K562 (cell line): ENCODE measurements at regions not wholly inside any gene's neighbourhood (a gene's known extent, or its start where the extent isn't known, plus 50 kb on each side); places are given as distances from the start of the nearest gene placed in this dataset.

Source experiments
- ATAC-seq: fragments of 200-7000 bp; cut with Tn5 transposase; 3 replicates; pipeline ENCODE4 v1.9.1; 2020; ENCODE audit warnings: moderate library complexity
- BruUV-seq: library from RNA; stranded (reverse); fragments of 400-500 nt; replicated peaks from 2 replicates; lab custom pipeline; 2021; lab: Mats Ljungman, UMichigan
- CTCF ChIA-PET: fragments of 300-600 bp; formaldehyde crosslinking; extraction: SDS; loops from one replicate; lab custom pipeline; 2021; ENCODE audit warnings: low intra/inter-chr PET ratio; lab: Yijun Ruan, JAX
- POLR2A ChIA-PET: fragments of 300-600, 350-650 bp; sonication (Branson Sonifier 250); formaldehyde crosslinking; extraction: SDS; loops from one replicate; lab custom pipeline; 2021; ENCODE audit warnings: antibody characterized with exemption, inconsistent platforms; lab: Yijun Ruan, JAX
- DNase-seq, 4 experiments: peaks; one replicate each; pipeline versions ENCODE4 v3.0.0 to v3.0.0-alpha.2; 2011 to 2018; ENCODE audit warnings: low spot score in 3 of 4, mixed read lengths in 3 of 4; ENCODE audit errors: extremely low read depth in 1 of 4
- FAIRE-seq: peaks from 2 replicates; lab custom pipeline; 2011; peaks lifted over from hg19 to GRCh38; lab: Jason Lieb, UNC
- H2AFZ ChIP-seq: 2 replicates; pipeline ENCODE4 v1.6.0; 2011; ENCODE audit warnings: low read depth, low read length, control low read depth, inconsistent platforms
- H3K27ac ChIP-seq: fragments of 200-600 bp; 3 replicates; pipeline ENCODE4 v1.8.0; 2011; ENCODE audit warnings: low read depth, mild to moderate bottlenecking, control low read depth, inconsistent platforms, low read length, moderate library complexity, mixed read lengths; ENCODE audit errors: extremely low read depth
- H3K27me3 ChIP-seq, 2 experiments: fragments of 300-600 bp in 1 of 2; 2 replicates in 1 of 2; 3 replicates in 1 of 2; pipeline versions ENCODE4 v1.6.0 to v1.8.0; 2011; ENCODE audit warnings: inconsistent platforms in 2 of 2, low read length in 2 of 2, mild to moderate bottlenecking in 1 of 2, mixed read lengths in 1 of 2, moderate library complexity in 1 of 2; ENCODE audit not compliant: control insufficient read depth in 2 of 2, insufficient read depth in 2 of 2
- H3K36me3 ChIP-seq: fragments of 300-600 bp; 3 replicates; pipeline ENCODE4 v1.8.0; 2011; ENCODE audit warnings: mild to moderate bottlenecking, low read length, inconsistent platforms; ENCODE audit not compliant: control insufficient read depth, insufficient read depth
- H3K4me1 ChIP-seq, 2 experiments: fragments of 200-600 bp in 1 of 2; replicated peaks in 1 of 2; 2 replicates in 1 of 2; 3 replicates in 1 of 2; pipeline versions ENCODE4 v1.5.1 to v1.8.0; 2011; ENCODE audit warnings: inconsistent platforms in 2 of 2, low read length in 2 of 2, mild to moderate bottlenecking in 1 of 2, mixed read lengths in 1 of 2, moderate library complexity in 1 of 2; ENCODE audit not compliant: control insufficient read depth in 2 of 2, insufficient read depth in 2 of 2
- H3K4me2 ChIP-seq: 2 replicates; pipeline ENCODE4 v1.6.1; 2011; ENCODE audit warnings: low read length, control low read depth, inconsistent platforms, mixed read lengths; ENCODE audit not compliant: insufficient read depth
- H3K4me3 ChIP-seq: fragments of 200-600 bp; sonication (generic), shearing (Covaris generic); 2 replicates; pipeline ENCODE4 v1.5.1; 2016; ENCODE audit warnings: control low read depth, inconsistent platforms
- H3K79me2 ChIP-seq: fragments of 200-600 bp; 3 replicates; pipeline ENCODE4 v1.8.0; 2011; ENCODE audit warnings: low read length, inconsistent platforms; ENCODE audit not compliant: control insufficient read depth, insufficient read depth
- H3K9ac ChIP-seq, 2 experiments: 2 replicates each; pipeline versions ENCODE4 v1.6.0 to v1.6.1; 2011; ENCODE audit warnings: low read depth in 2 of 2, low read length in 2 of 2, control low read depth in 1 of 2, inconsistent platforms in 1 of 2, mild to moderate bottlenecking in 1 of 2, mixed read lengths in 1 of 2; ENCODE audit not compliant: insufficient read depth in 1 of 2
- H3K9me1 ChIP-seq: one replicate; pipeline ENCODE4 v1.6.0; 2011; ENCODE audit warnings: inconsistent platforms, mild to moderate bottlenecking, low read length, moderate library complexity; ENCODE audit not compliant: control insufficient read depth, insufficient read depth
- H3K9me3 ChIP-seq: replicated peaks from 2 replicates; pipeline ENCODE4 v1.5.1; 2011; ENCODE audit warnings: low read depth, low read length, inconsistent platforms; ENCODE audit not compliant: control insufficient read depth, insufficient read depth
- H4K20me1 ChIP-seq: replicated peaks from 2 replicates; pipeline ENCODE4 v1.6.1; 2011; ENCODE audit warnings: low read length, inconsistent platforms, mixed read lengths; ENCODE audit not compliant: control insufficient read depth, insufficient read depth
- CUX1 ChIP-seq: fragments of 200-800 bp; sonication (Bioruptor generic); IDR thresholded peaks from 2 replicates; pipeline ENCODE4 v1.6.1; 2016; ENCODE audit warnings: missing genetic modification characterization, missing compliant biosample characterization
- E2F4 ChIP-seq: sonication (generic); formaldehyde crosslinking; IDR thresholded peaks from 2 replicates; pipeline ENCODE4 v1.8.0; 2022; ENCODE audit warnings: mild to moderate bottlenecking, low read depth, missing genetic modification reagents
- FOXJ3 ChIP-seq: sonication (generic); formaldehyde crosslinking; IDR thresholded peaks from 2 replicates; pipeline ENCODE4 v1.4.0; 2020; ENCODE audit warnings: mild to moderate bottlenecking, missing genetic modification reagents
- L3MBTL2 ChIP-seq: fragments of 450-650 bp; IDR thresholded peaks from 2 replicates; pipeline ENCODE4 v1.6.1; 2016; ENCODE audit warnings: mild to moderate bottlenecking, moderate library complexity
- NFIX ChIP-seq: fragments of 250-450 bp; sonication (Bioruptor Pico); IDR thresholded peaks from 2 replicates; pipeline ENCODE4 v1.4.0; 2020; ENCODE audit warnings: low read depth, mild to moderate bottlenecking, moderate library complexity
- PURB ChIP-seq: sonication (generic); formaldehyde crosslinking; IDR thresholded peaks from 2 replicates; pipeline ENCODE4 v1.9.0; 2021; ENCODE audit warnings: low read depth, mild to moderate bottlenecking, missing genetic modification reagents
- RNF219 ChIP-seq: fragments of 250-450 bp; sonication (Bioruptor Pico); IDR thresholded peaks from 2 replicates; pipeline ENCODE4 v1.5.0; 2022; ENCODE audit warnings: mild to moderate bottlenecking
- TSC22D4 ChIP-seq: fragments of 450-650 bp; IDR thresholded peaks from 2 replicates; pipeline ENCODE4 v1.6.1; 2016; ENCODE audit warnings: missing genetic modification characterization, missing biosample characterization, control low read depth
- ZNF197 ChIP-seq: fragments of 200-800 bp; sonication (Bioruptor generic); IDR thresholded peaks from 2 replicates; pipeline ENCODE4 v1.6.1; 2016; ENCODE audit warnings: low read depth, missing genetic modification characterization, missing compliant biosample characterization
- ZNF253 ChIP-seq: fragments of 250-450 bp; sonication (Bioruptor Pico); conservative IDR thresholded peaks from 2 replicates; pipeline ENCODE4 v1.6.1; 2021; ENCODE audit warnings: mild to moderate bottlenecking
- ZNF311 ChIP-seq: fragments of 250-450 bp; sonication (Bioruptor Pico); IDR thresholded peaks from 2 replicates; pipeline ENCODE4 v1.4.0; 2020; ENCODE audit warnings: mild to moderate bottlenecking, moderate library complexity
- WGBS: fragments of 100-300 bp; shearing (Covaris generic); methylation state at CpG from one replicate; pipeline ENCODE4 v1.1.6; 2016; ENCODE audit warnings: low coverage, mixed read lengths; ENCODE audit not compliant: insufficient coverage; ENCODE audit errors: missing lambda C conversion rate; 5-methylcytosine and 5-hydroxymethylcytosine counted together
- in situ Hi-C: fragments of 300-500 bp; cut with MboI; formaldehyde crosslinking; loops from 4 replicates; pipeline ENCODE4 v1.15.0; 2018; ENCODE audit warnings: inconsistent platforms, mixed read lengths
- intact Hi-C: fragments of 100-400 bp; cut with micrococcal nuclease; formaldehyde crosslinking; loops from 2 replicates; pipeline ENCODE4 v1.14.2; 2022

GRCh38 chr4:188466001-188466400, 326.8 kb downstream of the TRIML1 start:
- Histone ChIP-seq H3K27me3 (no peaks in the 10 kb centered on the region), H3K9me3 (0 out of 2 replicates have a peak, but pooled peaks cover 2% of the 10 kb centered on the region), H3K4me3 (no peak overlapping the region), H3K4me2 (no peak overlapping the region), H3K9ac (no peak overlapping the region), H3K36me3 (no peaks in the 10 kb centered on the region), H3K4me1 (no peaks in the 10 kb centered on the region), H3K9me1 (no peaks in the 10 kb centered on the region), H4K20me1 (no peaks in the 10 kb centered on the region), H3K27ac (no peak overlapping the region), H3K79me2 (no peaks in the 10 kb centered on the region), H2AFZ (no peak overlapping the region)
- no peak for DNase-seq
- ChIA-PET CTCF (no interaction called here), POLR2A (no interaction called here)
- TF ChIP-seq L3MBTL2 = no peak
- TF ChIP-seq E2F4 (CRISPR knock-in tag) = no peak
- no peak for TF ChIP-seq FOXJ3 (CRISPR knock-in tag)
- TF ChIP-seq NFIX (CRISPR knock-in tag) = no peak
- no peak for TF ChIP-seq PURB (CRISPR knock-in tag)
- TF ChIP-seq ZNF311 (CRISPR knock-in tag) = no peak
- no peak for TF ChIP-seq ZNF197
- TF ChIP-seq RNF219 = no peak
- TF ChIP-seq TSC22D4 (tag) = no peak
- no peak for TF ChIP-seq CUX1 (CRISPR knock-in tag)
- no peak for TF ChIP-seq ZNF253 (CRISPR knock-in tag)
- FAIRE-seq = no peak
- no TSS peak for BruUV-seq
- intact Hi-C loops (no loop called here), in situ Hi-C loops (no loop called here)
- WGBS = 0% methylated on average over 1 of the region's 1 CpG
- ATAC-seq = no peak
